A204.1 (cell line): ENCODE measurements at regions not wholly inside any gene's neighbourhood (a gene's known extent, or its start where the extent isn't known, plus 50 kb on each side); places are given as distances from the start of the nearest gene placed in this dataset.
"Not testable (repeated sequence)": the region's sequence is repeated elsewhere in the genome, so short reads cannot be mapped to it uniquely, and the experiment has no call there.

Experiments
- FAIRE-seq: peaks from 2 replicates; lab custom pipeline; 2012; peaks lifted over from hg19 to GRCh38; lab: Jason Lieb, UNC

DNA sequence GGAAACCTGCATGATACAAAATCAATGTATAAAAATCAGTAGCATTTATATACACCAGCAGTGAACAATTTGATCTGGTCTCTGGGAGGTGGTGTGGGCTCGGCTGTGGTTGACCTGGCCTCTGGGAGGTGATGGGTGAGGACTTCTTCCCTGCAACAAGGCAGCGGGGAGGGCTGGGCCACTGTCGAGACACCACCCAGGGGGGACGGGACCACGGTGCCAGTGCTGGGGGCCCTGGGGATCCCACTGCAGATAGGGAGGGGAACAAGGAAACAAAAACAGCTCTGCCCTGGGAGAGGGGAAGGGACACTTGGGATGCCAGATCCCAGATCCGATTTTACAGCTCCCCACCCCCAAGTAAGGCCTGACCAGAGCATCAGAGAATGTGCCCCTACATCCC is 189.6 kb upstream of the SFSWAP start:
- FAIRE-seq: no peak

DNA sequence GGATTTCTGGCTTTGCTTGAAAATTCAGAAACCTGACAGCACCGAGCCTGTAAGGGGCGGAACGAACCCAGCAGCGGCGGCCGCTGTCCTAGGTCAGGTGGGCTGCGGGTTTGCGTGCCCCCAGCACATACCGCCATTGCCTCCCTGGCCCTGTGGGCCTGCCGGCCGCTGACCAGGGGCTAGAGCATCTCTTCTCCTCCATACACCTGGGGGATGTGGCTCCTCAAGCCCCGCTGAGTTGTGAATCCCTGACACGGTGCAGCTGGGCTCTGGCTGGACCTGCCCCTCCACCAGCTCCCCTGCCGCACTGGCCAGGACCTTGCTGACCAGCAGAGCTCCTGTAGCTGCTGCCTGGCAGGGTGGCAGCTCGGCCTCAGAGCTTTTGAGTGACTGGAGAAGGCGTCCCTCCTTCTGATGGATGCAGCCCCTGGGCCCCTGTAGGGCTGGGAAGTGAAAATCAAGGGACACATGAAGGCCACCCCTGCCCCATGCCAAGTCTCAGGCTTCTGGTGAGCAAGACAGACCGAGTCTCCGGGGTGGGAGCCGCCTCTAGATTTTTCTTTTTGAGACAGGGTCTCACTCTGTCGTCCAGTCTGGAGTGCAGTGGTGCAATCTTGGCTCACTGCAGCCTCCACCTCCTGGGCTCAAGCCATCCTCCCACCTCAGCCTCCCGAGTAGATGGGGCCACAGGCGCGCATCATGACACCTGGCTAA is 184.9 kb upstream of the SFSWAP start:
- no peak for FAIRE-seq

DNA sequence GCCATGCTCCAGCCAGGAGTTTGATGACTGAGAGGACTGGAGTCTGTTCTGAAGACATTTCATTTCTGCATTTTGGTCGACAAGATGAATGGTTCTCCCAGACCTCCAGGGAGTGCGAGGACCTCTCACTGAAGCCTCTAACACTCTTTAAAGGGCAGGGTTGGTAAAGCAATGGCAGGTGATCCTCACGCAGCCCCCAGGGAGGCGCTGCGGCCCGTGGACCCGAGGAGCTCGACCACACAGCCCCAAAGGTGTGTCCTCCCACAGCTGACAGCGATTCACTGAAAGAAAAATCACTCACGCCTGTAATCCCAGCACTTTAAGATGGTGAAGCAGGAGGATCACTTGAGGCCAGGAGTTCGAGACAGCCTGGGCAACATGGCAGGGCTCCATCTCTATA is 183.8 kb upstream of the SFSWAP start:
- FAIRE-seq: no peak

DNA sequence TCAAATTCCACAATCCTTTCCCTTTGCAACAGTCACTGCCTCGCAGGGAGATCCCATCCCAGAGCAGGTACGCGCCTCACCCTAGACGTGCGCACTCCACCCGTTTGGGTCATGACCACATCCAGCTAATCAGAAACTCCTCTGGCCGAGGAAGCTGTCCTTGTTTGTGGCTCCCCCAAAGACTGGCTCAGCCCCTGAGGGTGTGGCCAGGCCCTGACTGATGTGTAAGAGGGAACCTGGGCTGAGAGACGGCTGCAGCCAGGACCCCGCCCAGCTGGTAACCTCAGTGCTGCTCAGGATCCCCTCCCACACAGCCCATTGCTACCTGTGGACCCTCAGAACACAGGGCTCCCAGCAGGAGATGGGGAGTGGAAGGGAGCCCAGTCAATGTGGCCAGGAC is 183.2 kb upstream of the SFSWAP start:
- no peak for FAIRE-seq

DNA sequence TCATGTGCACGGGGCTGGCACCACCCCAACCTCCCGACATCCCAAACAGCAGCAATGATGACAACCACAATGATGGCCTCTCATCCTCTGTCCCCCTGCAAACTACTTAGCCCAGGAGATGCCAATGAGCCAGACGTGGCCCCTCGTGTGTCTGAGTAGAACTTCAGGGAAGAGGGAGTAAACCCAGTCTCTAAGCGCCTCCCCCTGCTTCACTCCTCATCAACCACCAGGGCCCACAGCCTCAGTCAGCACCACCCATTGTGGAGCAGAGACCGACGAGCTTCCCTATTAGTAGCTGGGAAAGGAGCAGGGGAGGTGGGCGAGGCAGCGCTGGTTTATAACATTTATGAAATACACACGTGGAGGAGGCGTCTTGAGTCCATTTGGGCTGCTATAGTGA is 182.7 kb upstream of the SFSWAP start:
- FAIRE-seq: no peak

DNA sequence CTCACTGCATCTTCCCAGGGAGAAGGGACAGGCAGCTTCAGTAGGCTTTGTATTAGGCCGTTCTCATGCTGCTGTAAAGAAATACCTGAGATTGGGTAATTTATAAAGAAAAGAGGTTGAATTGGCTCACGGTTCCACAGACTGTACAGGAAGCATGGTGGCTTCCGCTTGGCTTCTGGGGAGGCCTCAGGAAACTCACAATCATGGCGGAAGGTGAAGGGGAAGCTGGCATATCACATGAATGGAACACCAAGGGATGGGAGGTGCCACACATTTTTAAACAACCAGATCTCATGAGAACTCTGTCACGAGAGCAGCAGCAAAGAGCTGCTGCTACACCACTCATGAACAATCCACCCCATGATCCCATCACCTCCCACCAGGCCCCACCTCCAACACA is 182.2 kb upstream of the SFSWAP start:
- no peak for FAIRE-seq

DNA sequence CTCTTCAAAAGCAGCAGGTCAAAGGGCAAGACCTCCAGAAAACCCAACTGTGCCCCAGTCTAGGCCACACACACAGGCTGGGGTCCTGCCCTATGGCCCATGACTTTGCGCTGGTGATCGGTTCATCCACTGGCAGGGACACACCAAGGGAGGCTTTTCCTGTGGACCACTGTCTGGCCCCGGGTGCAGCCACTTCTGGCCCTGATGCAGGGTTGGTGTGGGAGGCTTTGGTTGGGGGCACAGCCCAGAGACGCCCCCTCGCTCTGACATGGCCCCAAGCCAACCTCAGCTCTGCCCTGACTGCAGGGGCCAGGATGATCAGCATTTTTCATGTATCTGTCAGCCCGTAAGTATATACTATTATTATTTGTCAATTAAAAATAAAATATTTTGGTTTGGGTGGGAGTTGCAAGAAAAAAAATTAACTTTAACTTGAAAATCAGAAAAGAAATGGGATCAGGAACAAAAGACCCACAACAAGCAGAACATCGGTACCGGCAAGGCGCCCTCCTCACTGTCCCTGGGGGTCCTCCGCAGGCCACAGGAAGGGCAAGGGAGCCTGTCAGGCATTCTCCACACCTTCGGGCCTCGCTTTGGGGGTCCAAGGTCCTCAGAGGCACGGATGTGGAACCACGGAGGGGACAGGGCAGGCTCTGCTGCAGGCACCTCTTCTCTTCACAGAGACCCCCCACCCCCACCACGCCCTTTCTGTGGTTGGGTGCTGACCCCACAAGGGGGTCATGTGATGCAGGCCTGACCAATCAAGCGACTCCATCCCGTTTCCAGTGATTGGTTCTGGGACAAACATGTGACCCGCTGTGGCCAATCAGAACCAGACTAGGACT is 181.5 kb upstream of the SFSWAP start:
- no peak for FAIRE-seq

DNA sequence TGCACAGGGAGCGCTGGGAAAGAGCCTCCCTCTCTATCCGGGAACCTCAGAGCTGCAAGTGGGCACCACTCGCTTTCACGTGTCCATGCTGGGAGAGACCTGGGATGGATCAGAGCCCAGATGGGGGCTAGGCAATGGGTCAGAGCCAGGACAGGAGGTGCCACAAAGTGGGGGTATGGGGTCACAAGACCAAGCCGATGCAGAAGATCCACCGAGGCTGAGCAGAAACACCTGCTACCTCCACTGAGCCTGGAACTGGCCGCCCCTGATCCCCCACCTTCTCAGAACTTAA is 180.9 kb upstream of the SFSWAP start:
- FAIRE-seq: no peak

DNA sequence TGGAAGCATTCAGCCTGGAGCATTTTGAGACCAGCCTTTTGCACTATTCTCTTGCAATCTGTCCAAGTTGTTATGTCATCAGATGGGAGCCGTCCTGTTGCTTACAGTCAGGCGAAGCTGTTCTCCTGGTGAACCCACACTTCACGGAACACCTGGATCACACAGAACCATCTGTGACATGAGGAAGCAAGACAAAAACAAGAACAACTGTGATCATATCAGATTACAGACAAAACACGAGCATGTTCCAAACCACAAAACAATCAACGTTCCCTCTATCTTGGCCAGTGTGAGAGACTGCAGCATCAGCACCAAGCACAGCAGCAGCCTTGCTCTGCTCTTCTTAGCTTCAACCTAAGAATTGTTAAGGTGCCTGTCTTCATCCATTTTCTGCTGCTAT is 180.5 kb upstream of the SFSWAP start:
- no peak for FAIRE-seq

DNA sequence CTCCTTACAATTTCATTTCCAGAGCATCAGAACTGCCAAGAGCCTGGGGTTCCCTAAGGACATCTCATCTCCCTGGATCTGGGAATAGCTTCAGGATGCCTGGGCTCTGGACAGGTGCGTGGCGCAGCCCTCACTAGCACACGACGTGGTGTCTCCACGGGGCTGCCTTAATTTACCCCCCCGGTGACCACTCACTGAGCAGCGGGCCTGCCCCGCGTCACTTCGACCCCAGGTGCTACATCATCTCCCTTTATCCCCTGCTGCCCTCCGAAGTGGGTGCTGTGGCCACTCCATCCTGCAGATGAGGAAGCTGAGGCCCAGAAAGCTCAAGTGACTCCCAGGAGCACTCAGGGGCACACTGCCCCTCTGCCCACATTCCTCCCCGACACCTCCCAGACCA is 177.8 kb upstream of the SFSWAP start:
- FAIRE-seq: no peak

DNA sequence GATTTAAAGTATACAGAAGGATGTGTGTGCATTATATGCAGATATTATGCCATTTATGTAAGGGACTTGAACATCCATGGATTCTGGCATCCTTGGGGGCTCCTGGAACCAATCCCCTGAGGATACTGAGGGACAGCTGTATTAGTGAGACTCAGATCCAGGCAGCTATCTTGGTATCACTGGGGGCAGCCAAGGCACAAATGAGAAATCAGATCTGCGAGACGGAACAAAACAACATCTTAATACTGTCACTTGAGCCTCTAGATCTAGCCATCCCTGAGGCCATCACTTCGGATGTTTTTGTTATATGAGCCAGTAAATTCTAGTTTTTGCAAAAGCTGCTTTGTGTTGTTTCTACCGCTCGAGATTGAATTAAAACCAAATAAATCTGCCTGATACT is 175.1 kb upstream of the SFSWAP start:
- FAIRE-seq: no peak

DNA sequence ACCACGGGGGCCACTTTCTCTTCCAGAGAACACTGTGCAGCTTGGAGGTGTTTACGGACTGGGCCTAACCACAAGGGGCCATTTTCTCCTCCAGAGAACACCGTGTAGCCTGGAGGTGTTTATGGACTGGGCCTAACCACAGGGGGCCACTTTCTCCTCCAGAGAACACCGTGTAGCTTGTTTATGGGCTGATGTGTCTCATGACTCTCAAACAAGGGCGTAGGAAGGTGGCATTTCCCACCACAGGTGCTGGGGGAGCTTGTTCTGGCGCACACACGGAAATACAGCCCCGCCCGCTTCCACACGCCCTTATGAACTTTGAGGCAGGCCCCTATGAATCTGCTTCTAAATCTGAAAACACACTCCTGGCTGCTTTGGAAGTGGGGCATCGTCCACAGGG is 174.6 kb upstream of the SFSWAP start:
- no peak for FAIRE-seq

DNA sequence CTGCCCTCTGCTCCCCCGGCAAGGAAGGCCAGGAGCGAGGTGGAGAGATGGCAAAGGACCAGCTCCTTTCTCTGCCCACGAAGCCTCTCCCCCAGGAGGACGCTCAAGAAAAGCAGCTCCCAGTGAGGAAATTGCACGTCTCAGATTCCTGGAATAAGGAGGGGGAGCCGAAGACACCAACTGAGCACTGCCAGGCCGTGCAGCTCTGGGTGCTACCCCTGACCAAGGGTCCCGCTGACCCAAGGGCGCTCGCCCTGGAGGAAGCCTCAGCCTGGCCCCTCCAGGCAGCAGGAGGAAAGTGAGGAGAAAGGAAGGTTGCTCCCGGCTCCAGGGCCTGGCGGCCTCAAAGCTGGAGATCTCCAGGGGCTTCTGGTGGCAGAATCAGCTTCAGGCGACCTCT is 174.1 kb upstream of the SFSWAP start:
- no peak for FAIRE-seq

DNA sequence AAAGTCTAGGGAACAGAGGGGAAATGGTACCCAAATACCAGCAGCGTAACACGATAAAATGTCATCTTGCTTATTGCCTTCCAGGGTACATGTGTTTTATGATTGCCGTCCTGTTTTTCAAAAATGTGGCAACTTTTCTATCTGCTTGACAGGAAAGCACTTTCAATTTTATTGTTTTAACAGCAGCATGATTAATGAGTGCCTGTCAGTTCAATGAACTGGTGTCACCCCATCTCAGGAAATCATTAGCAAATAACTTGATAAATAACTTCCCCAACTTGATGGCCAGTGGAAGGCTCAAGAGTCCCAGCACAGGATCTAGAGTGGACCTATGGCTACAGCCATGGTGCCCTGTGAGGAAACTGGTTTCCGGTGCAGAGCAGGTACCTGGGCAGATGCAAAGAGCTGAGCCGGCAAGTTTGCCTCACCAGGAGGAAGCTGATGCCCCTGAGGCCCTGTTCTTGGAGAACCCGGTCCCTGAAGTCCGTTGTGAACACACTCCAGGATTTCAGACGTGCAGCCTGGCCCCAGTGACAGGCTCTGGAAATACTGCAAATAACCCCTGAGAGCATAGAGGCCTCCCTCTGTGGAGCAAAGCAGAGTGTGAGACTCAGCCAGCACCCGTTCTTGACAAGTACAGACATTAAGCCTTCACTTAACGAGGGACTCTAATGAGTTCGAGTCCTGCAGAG is 173.5 kb upstream of the SFSWAP start:
- FAIRE-seq: no peak

DNA sequence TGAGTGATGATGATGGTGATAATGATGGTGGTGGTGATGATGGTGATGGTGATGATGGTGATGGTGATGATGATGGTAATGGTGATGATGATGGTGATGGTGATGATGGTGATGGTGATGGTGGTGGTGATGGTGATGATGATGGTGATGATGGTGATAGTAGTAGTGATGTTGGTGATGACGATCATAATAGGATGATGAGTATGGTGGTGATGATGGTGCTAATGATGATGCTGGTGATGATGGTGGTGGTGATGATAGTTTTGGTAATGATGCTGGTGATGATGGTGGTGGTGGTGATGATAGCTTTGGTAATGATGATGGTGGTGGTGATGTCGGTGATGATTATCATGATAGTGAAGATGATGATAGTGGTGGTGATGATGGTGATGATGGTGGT is 171.5 kb upstream of the SFSWAP start:
- no peak for FAIRE-seq

DNA sequence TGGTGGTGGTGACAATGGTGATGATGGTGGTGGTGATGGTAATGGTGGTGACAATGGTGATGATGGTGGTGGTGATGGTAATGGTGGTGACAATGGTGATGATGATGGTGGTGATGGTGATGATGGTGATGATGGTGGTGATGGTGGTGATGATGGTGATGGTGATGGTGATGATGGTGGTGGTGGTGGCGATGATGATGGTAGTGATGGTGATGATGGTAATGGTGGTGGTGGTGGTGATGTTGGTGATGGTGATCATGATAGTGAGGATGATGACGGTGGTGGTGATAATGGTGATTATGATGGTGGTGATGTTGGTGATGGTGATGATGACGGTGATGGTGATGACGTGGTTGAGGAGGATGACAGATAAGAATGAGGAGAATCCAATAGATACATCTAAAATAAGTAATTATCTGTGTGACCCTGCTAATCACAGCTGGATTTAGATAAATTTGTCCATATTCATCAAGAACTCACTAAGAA is 170.7 kb upstream of the SFSWAP start:
- FAIRE-seq: no peak

DNA sequence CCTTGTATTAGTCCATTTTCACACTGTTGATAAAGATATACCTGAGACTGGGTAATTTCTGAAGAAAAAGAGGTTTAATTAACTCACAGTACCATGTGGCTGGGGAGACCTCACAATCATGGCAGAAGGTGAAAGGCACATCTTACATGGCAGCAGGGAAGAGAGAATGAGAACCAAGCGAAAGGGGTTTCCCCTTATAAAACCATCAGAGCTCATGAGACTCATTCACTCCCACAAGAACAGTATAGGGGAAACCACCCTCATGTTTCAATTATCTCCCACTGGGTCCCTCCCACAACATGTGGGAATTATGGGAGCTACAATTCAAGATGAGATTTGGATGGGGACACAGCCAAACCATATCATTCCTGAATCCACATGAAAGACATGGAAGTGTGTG is 169.4 kb upstream of the SFSWAP start:
- not testable (repeated sequence) for FAIRE-seq

DNA sequence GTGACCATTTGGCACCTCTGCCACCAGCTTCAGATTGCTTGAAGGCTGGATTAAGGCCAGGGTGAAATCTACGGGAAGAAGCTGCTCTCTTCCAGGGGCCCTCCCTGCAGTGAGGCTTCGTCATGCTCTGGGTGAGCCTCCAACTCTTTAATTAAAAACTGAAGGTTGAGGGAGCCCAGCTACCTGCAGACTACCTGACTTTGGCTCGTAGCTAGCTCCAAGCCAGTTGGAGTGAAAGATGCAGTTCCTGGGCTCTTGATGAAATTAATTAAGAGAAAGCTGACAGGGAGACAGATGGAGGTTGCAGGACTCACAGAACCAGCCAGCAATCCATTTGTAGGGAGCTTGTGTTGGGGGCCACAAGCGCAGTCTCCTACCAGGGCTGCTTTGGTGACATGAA is 168.5 kb upstream of the SFSWAP start:
- no peak for FAIRE-seq

DNA sequence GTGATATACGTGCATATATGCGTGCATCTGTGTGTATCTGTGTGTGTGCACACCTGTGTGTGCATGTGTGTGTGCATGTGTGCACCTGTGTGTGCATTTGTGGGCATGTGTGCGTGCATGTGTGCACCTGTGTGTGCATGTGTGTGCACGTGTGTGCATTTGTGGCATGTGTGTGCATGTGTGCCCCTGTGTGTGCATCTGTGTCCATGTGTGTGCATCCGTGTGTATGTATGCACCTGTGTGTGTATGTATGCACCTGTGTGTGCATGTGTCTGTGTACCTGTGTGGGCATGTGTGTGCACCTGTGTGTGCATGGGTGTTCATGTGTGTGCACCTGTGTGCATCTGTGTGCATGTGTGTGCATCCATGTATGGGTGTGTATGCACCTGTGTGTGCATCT is 167.8 kb upstream of the SFSWAP start:
- FAIRE-seq: no peak

DNA sequence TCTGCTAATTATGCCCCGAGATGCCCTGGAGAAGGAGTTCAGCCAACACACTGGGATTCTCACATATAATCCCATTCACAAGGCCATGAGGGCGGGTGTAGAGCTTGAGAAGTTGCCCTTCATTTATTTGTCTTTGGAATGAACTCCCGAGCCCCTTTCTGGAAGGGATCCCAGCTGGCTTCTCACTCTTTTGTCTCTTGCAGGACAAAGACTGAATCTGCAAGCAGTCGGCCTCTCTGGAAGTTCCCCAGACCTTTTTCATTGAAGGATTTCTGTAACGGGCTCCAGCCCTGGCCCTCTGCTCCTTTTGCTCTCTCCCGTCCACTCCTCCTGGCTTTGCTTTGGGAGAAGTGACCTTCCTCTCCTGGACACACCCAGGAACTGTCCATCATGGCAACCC is 163.3 kb upstream of the SFSWAP start:
- FAIRE-seq: no peak

DNA sequence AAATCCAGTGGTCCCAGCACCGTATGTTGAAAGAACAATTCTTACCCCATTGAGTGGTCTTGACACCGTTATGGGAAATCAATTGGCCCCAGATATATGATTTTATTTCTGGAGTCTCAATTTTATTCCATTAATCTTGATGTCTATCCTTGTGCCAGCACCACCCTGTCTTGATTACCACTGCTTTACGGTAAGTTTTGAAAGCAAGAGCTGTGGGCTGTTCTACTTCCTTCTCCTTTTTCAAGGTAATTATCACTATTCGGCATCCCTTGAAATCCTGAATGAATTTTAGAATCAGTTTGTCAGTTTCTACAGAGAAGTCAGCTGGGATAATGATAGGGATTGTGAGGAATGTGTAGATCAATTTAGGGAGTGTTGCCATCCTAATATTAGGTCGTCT is 160.8 kb upstream of the SFSWAP start:
- FAIRE-seq: no peak

DNA sequence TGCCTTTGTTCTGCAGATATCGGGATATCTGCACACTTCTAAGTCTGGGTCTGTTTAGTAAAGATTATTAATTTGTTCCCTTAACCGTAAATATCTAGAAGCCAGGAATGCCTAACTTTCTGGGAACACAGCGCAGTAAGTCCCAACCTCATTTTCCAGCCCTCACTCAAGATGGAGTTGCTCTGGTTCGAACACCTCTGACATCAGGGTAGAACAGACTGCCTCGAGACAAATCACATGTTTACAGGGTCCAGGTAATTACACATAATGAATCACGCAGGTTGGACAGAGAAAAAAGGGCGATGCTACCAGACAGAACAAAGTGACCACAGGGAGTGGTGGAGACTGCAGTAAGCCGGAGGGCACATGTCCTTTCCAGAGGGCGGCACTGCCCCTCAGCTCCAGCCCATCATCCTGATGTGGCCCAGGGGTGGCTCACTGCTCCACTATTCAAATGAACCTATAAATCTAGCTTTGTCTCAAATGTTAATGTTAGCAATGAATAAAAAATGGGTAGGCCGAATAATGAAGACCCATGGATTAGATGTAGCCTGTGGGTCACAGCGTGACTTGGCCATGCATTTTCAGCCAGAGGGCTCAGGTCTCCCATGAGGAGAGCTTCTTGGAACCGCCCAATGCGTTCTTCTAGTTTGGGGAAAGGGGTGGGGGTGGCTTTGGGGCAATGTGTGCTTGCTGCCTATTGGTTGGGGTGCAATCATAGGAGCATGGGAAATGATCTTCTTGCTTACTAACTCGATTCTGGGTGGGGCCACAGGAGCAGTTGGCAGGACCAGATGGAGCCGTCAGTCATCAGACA is 159.0 kb upstream of the SFSWAP start:
- no peak for FAIRE-seq

DNA sequence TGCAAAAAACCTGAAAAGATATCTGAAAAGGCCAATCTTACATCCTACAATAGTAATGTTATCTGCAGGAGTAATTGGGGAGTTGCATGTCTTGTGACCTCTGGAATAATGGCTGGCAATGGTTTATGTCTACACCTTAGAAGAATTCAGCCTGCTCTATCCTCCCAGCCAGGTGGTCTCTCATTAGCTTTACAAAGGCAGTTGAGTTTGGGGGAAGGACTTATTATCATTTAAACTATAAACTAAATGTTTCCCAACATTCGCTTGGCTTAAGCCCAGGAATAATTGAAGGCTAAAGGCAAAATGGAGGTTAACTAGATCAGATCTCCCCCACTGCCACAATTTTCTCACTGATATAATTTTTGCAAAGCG is 158.4 kb upstream of the SFSWAP start:
- no peak for FAIRE-seq
